ENCODE measurements at regions not wholly inside any gene's neighbourhood (a gene's known extent, or its start where the extent isn't known, plus 50 kb on each side); places are given as distances from the start of the nearest gene placed in this dataset.

DNA sequence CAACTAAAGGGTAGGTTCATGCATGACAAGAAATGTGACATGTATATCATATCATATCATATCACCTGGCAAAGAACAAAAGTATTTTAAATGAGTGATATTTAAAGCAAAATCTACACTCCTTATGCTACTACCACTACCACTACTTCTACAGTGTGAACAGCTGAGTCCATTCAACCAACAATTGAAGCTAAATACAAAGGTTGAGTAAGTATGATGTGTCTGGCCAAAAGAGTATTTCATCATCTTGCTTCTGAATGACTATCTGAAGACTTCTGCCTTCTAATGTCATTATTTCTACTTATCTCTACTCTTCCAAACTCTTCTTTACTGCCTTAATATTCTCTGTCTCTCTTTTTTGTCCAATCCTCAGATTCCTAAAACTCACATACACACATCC, 292.6 kb upstream of the CAND1 start:
- in situ Hi-C loops (cut with HindIII; ENCODE audit: extremely low pct_ligation_motif_present, low pct_unique_long_range_greater_than_20kb) (no loop called here), intact Hi-C loops (cut with micrococcal nuclease; ENCODE audit: unreplicated experiment) (no loop called here)
- BruUV-seq (replicated peaks): no TSS peak
- no peaks in the 10 kb centered on the region for H3K27me3 ChIP-seq (ENCODE audit: control insufficient read depth in 1 of 2, insufficient read depth in 2 of 2, low read length in 2 of 2)
- H3K27ac ChIP-seq (ENCODE audit: extremely low read length, insufficient read depth, low read length): no peak overlapping the region
- H3K79me2 ChIP-seq (ENCODE audit: insufficient read depth, low read length): no peaks in the 10 kb centered on the region
- FAIRE-seq (no peak), DNase-seq (ENCODE audit: low spot score) (no peak), ATAC-seq (no peak)
- H2AFZ ChIP-seq (ENCODE audit: low read length): no peak overlapping the region
- H3K4me3 ChIP-seq (replicated peaks in 1 of 3; ENCODE audit: insufficient read depth in 1 of 3, low read depth in 2 of 3, low read length in 3 of 3): no peak overlapping the region
- H3K36me3 ChIP-seq (replicated peaks in 1 of 2; ENCODE audit: control insufficient read depth in 1 of 2, insufficient read depth in 2 of 2, low read length in 2 of 2): no peaks in the 10 kb centered on the region
- H4K20me1 ChIP-seq (ENCODE audit: insufficient read depth, low read length): no peaks in the 10 kb centered on the region
- no peak overlapping the region for H3K4me2 ChIP-seq (ENCODE audit: low read depth, low read length)
- 0 out of 2 replicates have a peak, but pooled peaks have one; percentile 8 for TF ChIP-seq ATF7 (IDR thresholded peaks at IDR 0.05)
- TF ChIP-seq ATF7 (CRISPR knock-in tag; IDR thresholded peaks at IDR 0.05): no peak
- no peak for TF ChIP-seq PAX8 (CRISPR knock-in tag; IDR thresholded peaks at IDR 0.05; ENCODE audit: borderline replicate concordance)
- TF ChIP-seq ZNF792 (CRISPR knock-in tag; IDR thresholded peaks at IDR 0.05): no peak
- no peak for TF ChIP-seq STAT5B (CRISPR knock-in tag; IDR thresholded peaks at IDR 0.05)
- TF ChIP-seq ZKSCAN8 (CRISPR knock-in tag; IDR thresholded peaks at IDR 0.05; ENCODE audit: borderline replicate concordance): no peak
- TF ChIP-seq IRX3 (CRISPR knock-in tag; IDR thresholded peaks at IDR 0.05; ENCODE audit: borderline replicate concordance, low read depth): no peak
- ChIA-PET CTCF (ENCODE audit: low intra/inter-chr PET ratio, low total read pairs) (no interaction called here), POLR2A (no interaction called here)
- H3K4me1 ChIP-seq (ENCODE audit: insufficient read depth, low read length): no peaks in the 10 kb centered on the region
- no peak overlapping the region for H3K9ac ChIP-seq (ENCODE audit: insufficient read depth, low read depth, low read length)
- H3K9me3 ChIP-seq (ENCODE audit: low read length): no peaks in the 10 kb centered on the region

DNA sequence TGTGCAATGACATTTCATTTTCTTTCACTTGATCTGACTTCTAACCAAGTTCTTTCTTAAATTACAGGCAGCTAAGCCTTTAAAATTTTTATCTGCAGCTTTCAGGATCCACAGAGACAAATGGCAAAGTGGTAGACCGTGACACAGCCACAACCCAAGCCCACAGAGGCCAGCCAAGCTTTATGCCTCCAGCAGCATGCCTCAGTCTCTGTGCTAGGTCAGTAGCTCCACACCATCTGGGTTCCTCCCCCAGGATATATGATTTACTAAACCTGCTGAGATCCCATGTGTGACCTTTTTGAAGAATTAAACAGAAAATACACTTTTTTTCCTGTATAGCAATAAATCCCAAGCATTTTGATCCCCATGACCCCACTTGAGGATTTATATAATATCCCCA, 290.4 kb upstream of the CAND1 start:
- no peak for ATAC-seq
- no peak overlapping the region for H3K4me3 ChIP-seq (replicated peaks in 1 of 3; ENCODE audit: insufficient read depth in 1 of 3, low read depth in 2 of 3, low read length in 3 of 3)
- H3K4me2 ChIP-seq (ENCODE audit: low read depth, low read length): no peak overlapping the region
- in situ Hi-C loops (cut with HindIII; ENCODE audit: extremely low pct_ligation_motif_present, low pct_unique_long_range_greater_than_20kb) (no loop called here), intact Hi-C loops (cut with micrococcal nuclease; ENCODE audit: unreplicated experiment) (no loop called here)
- WGBS (ENCODE audit: low lambda C conversion rate): 0% methylated on average over 1 of the region's 1 CpG
- no peaks in the 10 kb centered on the region for H3K9me3 ChIP-seq (ENCODE audit: low read length)
- DNase-seq (ENCODE audit: low spot score): no peak
- POLR2A ChIA-PET: no interaction called here
- no peak overlapping the region for H3K9ac ChIP-seq (ENCODE audit: insufficient read depth, low read depth, low read length)
- H3K79me2 ChIP-seq (ENCODE audit: insufficient read depth, low read length): no peaks in the 10 kb centered on the region
- H3K27me3 ChIP-seq (ENCODE audit: control insufficient read depth in 1 of 2, insufficient read depth in 2 of 2, low read length in 2 of 2): no peaks in the 10 kb centered on the region
- no peaks in the 10 kb centered on the region for H3K4me1 ChIP-seq (ENCODE audit: insufficient read depth, low read length)
- FAIRE-seq: no peak
- CTCF ChIA-PET (ENCODE audit: low intra/inter-chr PET ratio, low total read pairs): no interaction called here
- no peak for TF ChIP-seq ZMYM4 (CRISPR knock-in tag; IDR thresholded peaks at IDR 0.05)
- no peak for TF ChIP-seq EEA1 (CRISPR knock-in tag; IDR thresholded peaks at IDR 0.05; ENCODE audit: borderline replicate concordance)
- TF ChIP-seq ZNF460 (CRISPR knock-in tag; IDR thresholded peaks at IDR 0.05; ENCODE audit: borderline replicate concordance): no peak
- no peak for TF ChIP-seq ZNF350 (CRISPR knock-in tag; IDR thresholded peaks at IDR 0.05; ENCODE audit: borderline replicate concordance, low read depth)
- no peak for TF ChIP-seq ZNF282 (IDR thresholded peaks at IDR 0.05; ENCODE audit: partially characterized antibody)
- TF ChIP-seq HDAC2 (CRISPR knock-in tag; IDR thresholded peaks at IDR 0.05): no peak
- TF ChIP-seq SATB2 (CRISPR knock-in tag; IDR thresholded peaks at IDR 0.05): no peak
- TF ChIP-seq ZNF331 (CRISPR knock-in tag; IDR thresholded peaks at IDR 0.05): no peak
- H4K20me1 ChIP-seq (ENCODE audit: insufficient read depth, low read length): no peaks in the 10 kb centered on the region
- no TSS peak for BruUV-seq (replicated peaks)
- H2AFZ ChIP-seq (ENCODE audit: low read length): no peak overlapping the region
- H3K36me3 ChIP-seq (replicated peaks in 1 of 2; ENCODE audit: control insufficient read depth in 1 of 2, insufficient read depth in 2 of 2, low read length in 2 of 2): no peaks in the 10 kb centered on the region
- H3K27ac ChIP-seq (ENCODE audit: extremely low read length, insufficient read depth, low read length): no peak overlapping the region

Measured in HepG2 (cell line).